GM18909 (cell line): ENCODE measurements at regions not wholly inside any gene's neighbourhood (a gene's known extent, or its start where the extent isn't known, plus 50 kb on each side); places are given as distances from the start of the nearest gene placed in this dataset.

ENCODE experiments used
- ATAC-seq: cut with Tn5 transposase; IDR thresholded peaks from one replicate; pipeline ENCODE4 v1.9.1; 2021; ENCODE audit warnings: mild to moderate bottlenecking; ENCODE audit not compliant: unreplicated experiment, poor library complexity

GRCh38 chr12:42980441-42980840 is 390.9 kb upstream of the PRICKLE1 start:
- no peak for ATAC-seq

GRCh38 chr12:42979746-42980145 is 390.2 kb upstream of the PRICKLE1 start:
- ATAC-seq: no peak

GRCh38 chr12:42978708-42979107 is 389.2 kb upstream of the PRICKLE1 start:
- ATAC-seq: no peak

- no peak for ATAC-seq
These were observed 388.1 kb upstream of the PRICKLE1 start for GRCh38 chr12:42977451-42978230.

- ATAC-seq: no peak
These were observed 387.1 kb upstream of the PRICKLE1 start for GRCh38 chr12:42976620-42977019.

GRCh38 chr12:42976122-42976521 is 386.6 kb upstream of the PRICKLE1 start:
- no peak for ATAC-seq

GRCh38 chr12:42969355-42969754 is 379.8 kb upstream of the PRICKLE1 start:
- ATAC-seq: no peak

- no peak for ATAC-seq
These were observed 378.9 kb upstream of the PRICKLE1 start for GRCh38 chr12:42968426-42968825.

GRCh38 chr12:42967850-42968249 is 378.3 kb upstream of the PRICKLE1 start:
- no peak for ATAC-seq

GRCh38 chr12:42963988-42964387 is 374.4 kb upstream of the PRICKLE1 start:
- no peak for ATAC-seq

GRCh38 chr12:42962384-42962783 is 372.8 kb upstream of the PRICKLE1 start:
- ATAC-seq: no peak

- no peak for ATAC-seq
These were observed 371.8 kb upstream of the PRICKLE1 start for GRCh38 chr12:42961395-42961794.

GRCh38 chr12:42960087-42960527 is 370.6 kb upstream of the PRICKLE1 start:
- ATAC-seq: no peak

- no peak for ATAC-seq
These were observed 368.7 kb upstream of the PRICKLE1 start for GRCh38 chr12:42958291-42958674.

- no peak for ATAC-seq
These were observed 368.2 kb upstream of the PRICKLE1 start for GRCh38 chr12:42957561-42958290.

- ATAC-seq: no peak
These were observed 367.6 kb upstream of the PRICKLE1 start for GRCh38 chr12:42957136-42957535.

- no peak for ATAC-seq
These were observed 363.5 kb upstream of the PRICKLE1 start for GRCh38 chr12:42953021-42953420.

GRCh38 chr12:42946871-42947381 is 357.4 kb upstream of the PRICKLE1 start:
- ATAC-seq: no peak

- ATAC-seq: no peak
These were observed 356.4 kb upstream of the PRICKLE1 start for GRCh38 chr12:42945927-42946326.

GRCh38 chr12:42944516-42944915 is 355.0 kb upstream of the PRICKLE1 start:
- ATAC-seq: no peak

- no peak for ATAC-seq
These were observed 347.4 kb upstream of the PRICKLE1 start for GRCh38 chr12:42936991-42937390.
